Retinal pigment epithelial cell (primary cell): ENCODE measurements at regions not wholly inside any gene's neighbourhood (a gene's known extent, or its start where the extent isn't known, plus 50 kb on each side); places are given as distances from the start of the nearest gene placed in this dataset.
"Not testable (repeated sequence)": the region's sequence is repeated elsewhere in the genome, so short reads cannot be mapped to it uniquely, and the experiment has no call there.

Source experiments
- DNase-seq: peaks from one replicate; pipeline ENCODE4 v3.0.0-alpha.2; 2010; ENCODE audit warnings: low read depth
- H3K4me3 ChIP-seq: 2 replicates; pipeline ENCODE4 v1.5.1; 2011; ENCODE audit warnings: mild to moderate bottlenecking, low read length, control low read depth, moderate library complexity
- TF ChIP-seq, protein P1 (sequence below): conservative IDR thresholded peaks from 2 replicates; pipeline ENCODE4 v1.5.1; 2011; ENCODE audit warnings: low read depth, low read length, control low read depth, inconsistent platforms

DNA sequence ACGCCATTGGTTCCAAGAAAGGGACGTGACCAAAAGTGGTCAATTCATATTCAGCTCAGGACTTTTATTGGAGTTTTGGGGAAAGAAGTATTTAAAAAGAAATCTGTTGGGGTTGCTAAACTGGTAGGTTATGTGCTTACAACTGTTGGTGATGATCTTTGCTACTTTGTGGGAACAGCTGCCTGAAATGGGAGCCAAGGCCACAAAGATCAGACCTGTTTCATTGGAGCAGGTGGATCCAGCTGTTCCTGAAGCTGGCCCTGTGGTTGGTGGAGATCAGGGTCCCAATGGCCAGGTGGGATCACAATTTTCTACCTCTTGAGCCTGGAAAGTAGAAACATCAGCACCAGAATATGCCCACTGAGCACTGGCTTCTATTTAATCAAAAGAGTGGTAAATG, 144.5 kb downstream of the PSAT1 start:
- no peak overlapping the region for H3K4me3 ChIP-seq
- DNase-seq = no peak
- TF ChIP-seq, protein P1, sequence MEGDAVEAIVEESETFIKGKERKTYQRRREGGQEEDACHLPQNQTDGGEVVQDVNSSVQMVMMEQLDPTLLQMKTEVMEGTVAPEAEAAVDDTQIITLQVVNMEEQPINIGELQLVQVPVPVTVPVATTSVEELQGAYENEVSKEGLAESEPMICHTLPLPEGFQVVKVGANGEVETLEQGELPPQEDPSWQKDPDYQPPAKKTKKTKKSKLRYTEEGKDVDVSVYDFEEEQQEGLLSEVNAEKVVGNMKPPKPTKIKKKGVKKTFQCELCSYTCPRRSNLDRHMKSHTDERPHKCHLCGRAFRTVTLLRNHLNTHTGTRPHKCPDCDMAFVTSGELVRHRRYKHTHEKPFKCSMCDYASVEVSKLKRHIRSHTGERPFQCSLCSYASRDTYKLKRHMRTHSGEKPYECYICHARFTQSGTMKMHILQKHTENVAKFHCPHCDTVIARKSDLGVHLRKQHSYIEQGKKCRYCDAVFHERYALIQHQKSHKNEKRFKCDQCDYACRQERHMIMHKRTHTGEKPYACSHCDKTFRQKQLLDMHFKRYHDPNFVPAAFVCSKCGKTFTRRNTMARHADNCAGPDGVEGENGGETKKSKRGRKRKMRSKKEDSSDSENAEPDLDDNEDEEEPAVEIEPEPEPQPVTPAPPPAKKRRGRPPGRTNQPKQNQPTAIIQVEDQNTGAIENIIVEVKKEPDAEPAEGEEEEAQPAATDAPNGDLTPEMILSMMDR = no peak

- TF ChIP-seq, protein P1 = no peak
- no peak for DNase-seq
- H3K4me3 ChIP-seq = no peak overlapping the region
Observed at GRCh38 chr9:78441822-78442431, 145.0 kb downstream of the PSAT1 start.

DNA sequence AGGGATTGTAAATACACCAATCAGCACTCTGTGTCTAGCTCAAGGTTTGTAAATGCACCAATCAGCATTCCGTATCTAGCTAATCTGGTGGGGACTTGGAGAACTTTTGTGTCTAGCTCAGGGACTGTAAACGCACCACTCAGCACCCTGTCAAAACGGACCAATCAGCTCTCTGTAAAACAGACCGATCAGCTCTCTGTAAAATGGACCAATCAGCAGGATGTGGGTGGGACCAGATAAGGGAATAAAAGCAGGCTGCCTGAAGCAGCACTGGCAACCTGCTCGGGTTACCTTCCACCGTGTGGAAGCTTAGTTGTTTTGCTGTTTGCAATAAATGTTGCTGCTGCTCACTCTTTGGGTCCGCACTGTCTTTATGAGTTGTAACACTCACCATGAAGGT, 145.7 kb downstream of the PSAT1 start:
- not testable (repeated sequence) for DNase-seq, H3K4me3 ChIP-seq

- no peak overlapping the region for H3K4me3 ChIP-seq
- TF ChIP-seq, protein P1 = no peak
- DNase-seq = no peak
Observed at GRCh38 chr9:78443946-78444345, 147.0 kb downstream of the PSAT1 start.

DNA sequence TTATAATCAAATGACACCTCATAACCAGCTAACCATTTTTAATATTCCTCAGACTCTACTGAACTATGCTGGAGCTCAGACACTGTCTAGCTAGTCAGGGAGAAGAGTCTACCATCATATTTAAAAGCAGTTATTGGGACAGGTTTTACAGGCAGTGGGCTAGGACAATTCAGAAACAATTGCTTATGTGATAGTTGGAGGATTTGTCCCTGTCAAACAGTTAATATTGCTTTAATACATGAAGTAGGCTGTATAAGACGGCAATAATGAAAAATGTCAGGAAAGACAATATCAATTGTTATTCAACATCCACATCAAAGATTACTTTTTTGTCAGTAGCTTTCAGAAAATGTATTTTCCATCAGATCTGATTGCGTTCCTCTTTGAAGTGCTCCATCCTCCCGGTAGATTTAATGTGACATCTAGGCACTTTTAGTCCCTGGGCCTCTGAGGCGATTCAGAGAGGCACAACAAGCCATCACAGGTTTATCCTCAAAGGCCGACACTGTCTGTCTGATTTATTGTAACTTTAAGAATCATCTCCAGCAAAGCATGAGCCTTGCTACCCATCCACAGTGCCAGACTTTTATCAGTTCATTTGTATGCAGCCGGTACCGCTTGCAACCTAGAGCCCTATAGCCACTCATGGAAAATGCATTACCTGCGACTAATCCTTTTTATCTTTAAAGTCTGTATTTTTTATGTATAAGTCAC, 152.2 kb downstream of the PSAT1 start:
- TF ChIP-seq, protein P1 = no peak
- H3K4me3 ChIP-seq = no peak overlapping the region
- DNase-seq = no peak

GRCh38 chr9:78453450-78453849, 156.5 kb downstream of the PSAT1 start:
- H3K4me3 ChIP-seq = no peak overlapping the region
- TF ChIP-seq, protein P1 = no peak
- DNase-seq = no peak

GRCh38 chr9:78462611-78463010, 165.7 kb downstream of the PSAT1 start:
- H3K4me3 ChIP-seq = no peak overlapping the region
- TF ChIP-seq, protein P1 = no peak
- DNase-seq = no peak
